ENCODE measurements at regions not wholly inside any gene's neighbourhood (a gene's known extent, or its start where the extent isn't known, plus 50 kb on each side); places are given as distances from the start of the nearest gene placed in this dataset.

GRCh38 chr4:189069772-189070171, 870.9 kb upstream of the FRG1 start:
- H3K27me3 Mint-ChIP-seq: no peaks in the 10 kb centered on the region
- H3K9me3 Mint-ChIP-seq: peaks cover 3 to 8% of the 10 kb centered on the region in 2 donors
- H3K4me3 Mint-ChIP-seq: no peak overlapping the region
- H3K4me1 Mint-ChIP-seq: no peaks in the 10 kb centered on the region
- no peaks in the 10 kb centered on the region for H3K36me3 Mint-ChIP-seq
- ATAC-seq (replicated peaks) (no peak), DNase-seq (no peak)
- no peak overlapping the region for H3K27ac Mint-ChIP-seq

- DNase-seq (no peak), ATAC-seq (replicated peaks) (no peak)
- H3K4me1 Mint-ChIP-seq: no peaks in the 10 kb centered on the region
- no peak overlapping the region for H3K27ac Mint-ChIP-seq
- peaks cover 3 to 10% of the 10 kb centered on the region in 2 donors for H3K9me3 Mint-ChIP-seq
- H3K4me3 Mint-ChIP-seq: no peak overlapping the region
- no peaks in the 10 kb centered on the region for H3K36me3 Mint-ChIP-seq
- no peaks in the 10 kb centered on the region for H3K27me3 Mint-ChIP-seq
Observed at GRCh38 chr4:189071241-189071640, 869.4 kb upstream of the FRG1 start.

- no peaks in the 10 kb centered on the region for H3K4me1 Mint-ChIP-seq
- peaks cover 0 to 8% of the 10 kb centered on the region in 2 donors for H3K9me3 Mint-ChIP-seq
- ATAC-seq (replicated peaks): no peak
Observed at GRCh38 chr4:189073739-189074138, 866.9 kb upstream of the FRG1 start.

GRCh38 chr4:189081826-189082225, 858.8 kb upstream of the FRG1 start:
- no peak overlapping the region for H3K4me3 Mint-ChIP-seq
- DNase-seq (no peak), ATAC-seq (replicated peaks) (no peak)
- no peaks in the 10 kb centered on the region for H3K4me1 Mint-ChIP-seq
- peaks cover 4% of the 10 kb centered on the region in 2 donors for H3K9me3 Mint-ChIP-seq
- no peaks in the 10 kb centered on the region for H3K36me3 Mint-ChIP-seq
- no peaks in the 10 kb centered on the region for H3K27me3 Mint-ChIP-seq
- no peak overlapping the region for H3K27ac Mint-ChIP-seq

More at GRCh38 chr4:189073739-189074138, 866.9 kb upstream of the FRG1 start:
- H3K27me3 Mint-ChIP-seq: no peaks in the 10 kb centered on the region
- DNase-seq: no peak
- no peaks in the 10 kb centered on the region for H3K36me3 Mint-ChIP-seq
- H3K27ac Mint-ChIP-seq: no peak overlapping the region
- no peak overlapping the region for H3K4me3 Mint-ChIP-seq

GRCh38 chr4:189083769-189084168, 856.9 kb upstream of the FRG1 start:
- Mint-ChIP-seq H3K27ac (no peak overlapping the region), H3K9me3 (peaks cover 4% of the 10 kb centered on the region in 2 donors), H3K4me3 (no peak overlapping the region), H3K36me3 (no peaks in the 10 kb centered on the region), H3K27me3 (no peaks in the 10 kb centered on the region), H3K4me1 (no peaks in the 10 kb centered on the region)
- DNase-seq (no peak), ATAC-seq (replicated peaks) (no peak)

GRCh38 chr4:189084671-189085070, 856.0 kb upstream of the FRG1 start:
- Mint-ChIP-seq H3K4me3 (no peak overlapping the region), H3K9me3 (peaks cover 4% of the 10 kb centered on the region in 2 donors), H3K36me3 (no peaks in the 10 kb centered on the region), H3K4me1 (no peaks in the 10 kb centered on the region), H3K27me3 (no peaks in the 10 kb centered on the region), H3K27ac (no peak overlapping the region)
- no peak for DNase-seq
- ATAC-seq (replicated peaks): no peak

- H3K9me3 Mint-ChIP-seq: peaks cover 0 to 2% of the 10 kb centered on the region in 2 donors
Observed at GRCh38 chr4:189087971-189088370, 852.7 kb upstream of the FRG1 start.

GRCh38 chr4:189088780-189089179, 851.9 kb upstream of the FRG1 start:
- ATAC-seq (replicated peaks) (no peak), DNase-seq (no peak)
- no peaks in the 10 kb centered on the region for H3K4me1 Mint-ChIP-seq
- no peak overlapping the region for H3K4me3 Mint-ChIP-seq
- peaks cover 0 to 2% of the 10 kb centered on the region in 2 donors for H3K9me3 Mint-ChIP-seq
- H3K27me3 Mint-ChIP-seq: no peaks in the 10 kb centered on the region
- H3K27ac Mint-ChIP-seq: no peak overlapping the region
- H3K36me3 Mint-ChIP-seq: no peaks in the 10 kb centered on the region

More at GRCh38 chr4:189087971-189088370, 852.7 kb upstream of the FRG1 start:
- ATAC-seq (replicated peaks): no peak
- Mint-ChIP-seq H3K27ac (no peak overlapping the region), H3K4me1 (no peaks in the 10 kb centered on the region), H3K36me3 (no peaks in the 10 kb centered on the region), H3K27me3 (no peaks in the 10 kb centered on the region), H3K4me3 (no peak overlapping the region)
- DNase-seq: no peak

- Mint-ChIP-seq H3K27ac (no peak overlapping the region), H3K4me1 (no peaks in the 10 kb centered on the region), H3K4me3 (no peak overlapping the region), H3K27me3 (no peaks in the 10 kb centered on the region), H3K36me3 (no peaks in the 10 kb centered on the region), H3K9me3 (peaks cover under 1 to 5% of the 10 kb centered on the region in 2 donors)
- ATAC-seq (replicated peaks) (no peak), DNase-seq (no peak)
Observed at GRCh38 chr4:189090174-189090814, 850.4 kb upstream of the FRG1 start.

- no peaks in the 10 kb centered on the region for H3K4me1 Mint-ChIP-seq
- ATAC-seq (replicated peaks) (no peak), DNase-seq (no peak)
- H3K4me3 Mint-ChIP-seq: no peak overlapping the region
- H3K27me3 Mint-ChIP-seq: no peaks in the 10 kb centered on the region
- peak overlapping the region; percentile 39 for H3K27ac Mint-ChIP-seq
- H3K9me3 Mint-ChIP-seq: peaks cover 9 to 11% of the 10 kb centered on the region in 2 donors
- H3K36me3 Mint-ChIP-seq: no peaks in the 10 kb centered on the region
Observed at GRCh38 chr4:189092581-189092980, 848.1 kb upstream of the FRG1 start.

GRCh38 chr4:189096108-189096507, 844.6 kb upstream of the FRG1 start:
- Mint-ChIP-seq H3K27ac (no peak overlapping the region), H3K4me1 (no peaks in the 10 kb centered on the region), H3K4me3 (no peak overlapping the region), H3K36me3 (no peaks in the 10 kb centered on the region), H3K9me3 (peaks cover 9 to 11% of the 10 kb centered on the region in 2 donors), H3K27me3 (no peaks in the 10 kb centered on the region)
- ATAC-seq (replicated peaks) (no peak), DNase-seq (no peak)

- Mint-ChIP-seq H3K9me3 (peaks cover 9 to 11% of the 10 kb centered on the region in 2 donors), H3K27ac (no peak overlapping the region), H3K36me3 (no peaks in the 10 kb centered on the region), H3K4me3 (no peak overlapping the region), H3K27me3 (no peaks in the 10 kb centered on the region), H3K4me1 (no peaks in the 10 kb centered on the region)
- ATAC-seq (replicated peaks): no peak
- no peak for DNase-seq
Observed at GRCh38 chr4:189096717-189097116, 844.0 kb upstream of the FRG1 start.

GRCh38 chr4:189098932-189099696, 841.6 kb upstream of the FRG1 start:
- ATAC-seq (replicated peaks): no peak
- Mint-ChIP-seq H3K9me3 (peaks cover 9% of the 10 kb centered on the region in 2 donors), H3K27me3 (no peaks in the 10 kb centered on the region), H3K4me3 (no peak overlapping the region), H3K4me1 (no peaks in the 10 kb centered on the region), H3K27ac (no peak overlapping the region), H3K36me3 (no peaks in the 10 kb centered on the region)
- no peak for DNase-seq

GRCh38 chr4:189113389-189113888, 827.2 kb upstream of the FRG1 start:
- Mint-ChIP-seq H3K9me3 (peaks cover 3 to 6% of the 10 kb centered on the region in 2 donors), H3K4me3 (no peak overlapping the region)

GRCh38 chr4:189117426-189117825, 823.2 kb upstream of the FRG1 start:
- peaks cover 6 to 13% of the 10 kb centered on the region in 2 donors for H3K9me3 Mint-ChIP-seq
- no peaks in the 10 kb centered on the region for H3K36me3 Mint-ChIP-seq
- DNase-seq: no peak
- no peak overlapping the region for H3K4me3 Mint-ChIP-seq
- no peaks in the 10 kb centered on the region for H3K4me1 Mint-ChIP-seq
- ATAC-seq (replicated peaks): no peak
- H3K27me3 Mint-ChIP-seq: no peaks in the 10 kb centered on the region
- no peak overlapping the region for H3K27ac Mint-ChIP-seq

More at GRCh38 chr4:189113389-189113888, 827.2 kb upstream of the FRG1 start:
- DNase-seq (no peak), ATAC-seq (replicated peaks) (no peak)
- no peaks in the 10 kb centered on the region for H3K36me3 Mint-ChIP-seq
- no peaks in the 10 kb centered on the region for H3K27me3 Mint-ChIP-seq
- no peaks in the 10 kb centered on the region for H3K4me1 Mint-ChIP-seq
- no peak overlapping the region for H3K27ac Mint-ChIP-seq

All from stimulated activated naive B cell treated with anti-CD40 and anti-IgM and Interleukin-4, amounts not matched to agents 10 μg/mL and 1 μg/mL and 100 μg/mL, for 72 hours (primary cell).